Cardiac fibroblast (primary cell): ENCODE measurements at regions not wholly inside any gene's neighbourhood (a gene's known extent, or its start where the extent isn't known, plus 50 kb on each side); places are given as distances from the start of the nearest gene placed in this dataset.
"Not testable (repeated sequence)": the region's sequence is repeated elsewhere in the genome, so short reads cannot be mapped to it uniquely, and the experiment has no call there.

Source experiments
- DNase-seq, 2 donors: peaks; one replicate each; pipeline versions ENCODE4 v3.0.0 to v3.0.0-alpha.2; 2010; ENCODE audit warnings: low read depth in 2 of 2
- H3K4me3 ChIP-seq, 2 donors: replicated peaks in 1 of 2; 1 replicate in 1 of 2; 2 replicates in 1 of 2; pipeline ENCODE4 v1.5.1; 2011; ENCODE audit warnings: low read depth in 2 of 2, low read length in 2 of 2, mild to moderate bottlenecking in 2 of 2, moderate library complexity in 1 of 2

GRCh38 chr13:18322821-18323220 lies 858.8 kb downstream of the TUBA3C start:
- DNase-seq, H3K4me3 ChIP-seq: not testable (repeated sequence)

GRCh38 chr13:18319653-18320052 lies 862.0 kb downstream of the TUBA3C start:
- not testable (repeated sequence) for H3K4me3 ChIP-seq, DNase-seq

- not testable (repeated sequence) for DNase-seq, H3K4me3 ChIP-seq
These were observed 878.3 kb downstream of the TUBA3C start for GRCh38 chr13:18303240-18303813.

- DNase-seq, H3K4me3 ChIP-seq: not testable (repeated sequence)
These were observed 880.7 kb downstream of the TUBA3C start for GRCh38 chr13:18300968-18301367.

- H3K4me3 ChIP-seq, DNase-seq: not testable (repeated sequence)
These were observed 884.3 kb downstream of the TUBA3C start for GRCh38 chr13:18297359-18297758.

GRCh38 chr13:18296617-18297016 lies 885.0 kb downstream of the TUBA3C start:
- not testable (repeated sequence) for H3K4me3 ChIP-seq, DNase-seq

GRCh38 chr13:18294311-18294710 lies 887.3 kb downstream of the TUBA3C start:
- DNase-seq, H3K4me3 ChIP-seq: not testable (repeated sequence)

GRCh38 chr13:18286848-18287247 lies 894.8 kb downstream of the TUBA3C start:
- not testable (repeated sequence) for H3K4me3 ChIP-seq, DNase-seq

GRCh38 chr13:18285663-18286062 lies 896.0 kb downstream of the TUBA3C start:
- not testable (repeated sequence) for H3K4me3 ChIP-seq

GRCh38 chr13:18284040-18284439 lies 897.6 kb downstream of the TUBA3C start:
- not testable (repeated sequence) for H3K4me3 ChIP-seq, DNase-seq

More at GRCh38 chr13:18285663-18286062, 896.0 kb downstream of the TUBA3C start:
- not testable (repeated sequence) for DNase-seq

GRCh38 chr13:18281829-18282597 lies 899.6 kb downstream of the TUBA3C start:
- DNase-seq, H3K4me3 ChIP-seq: not testable (repeated sequence)

- not testable (repeated sequence) for H3K4me3 ChIP-seq, DNase-seq
These were observed 900.5 kb downstream of the TUBA3C start for GRCh38 chr13:18280904-18281828.

- H3K4me3 ChIP-seq, DNase-seq: not testable (repeated sequence)
These were observed 901.7 kb downstream of the TUBA3C start for GRCh38 chr13:18279971-18280370.

- not testable (repeated sequence) for DNase-seq
These were observed 904.3 kb downstream of the TUBA3C start for GRCh38 chr13:18277372-18277771.

GRCh38 chr13:18276280-18276679 lies 905.3 kb downstream of the TUBA3C start:
- H3K4me3 ChIP-seq, DNase-seq: not testable (repeated sequence)

More at GRCh38 chr13:18277372-18277771, 904.3 kb downstream of the TUBA3C start:
- H3K4me3 ChIP-seq = not testable (repeated sequence)

- DNase-seq, H3K4me3 ChIP-seq: not testable (repeated sequence)
These were observed 907.7 kb downstream of the TUBA3C start for GRCh38 chr13:18273785-18274514.

- DNase-seq, H3K4me3 ChIP-seq: not testable (repeated sequence)
These were observed 922.7 kb downstream of the TUBA3C start for GRCh38 chr13:18258801-18259419.
